ENCODE measurements at regions not wholly inside any gene's neighbourhood (a gene's known extent, or its start where the extent isn't known, plus 50 kb on each side); places are given as distances from the start of the nearest gene placed in this dataset.

- TF ChIP-seq GATA3 (IDR thresholded peaks at IDR 0.05; ENCODE audit: low read depth, low read length) (no peak), GATA2 (IDR thresholded peaks at IDR 0.05; ENCODE audit: low read depth, low read length) (no peak)
Measured at GRCh38 chr13:40471076-40471475, 195.4 kb downstream of the FOXO1 start.

Measured in SH-SY5Y (cell line).